GM23248 (cell line): ENCODE measurements at regions not wholly inside any gene's neighbourhood (a gene's known extent, or its start where the extent isn't known, plus 50 kb on each side); places are given as distances from the start of the nearest gene placed in this dataset.
A peak's percentile ranks its signal among the peaks of the same experiment; 100 is the strongest.

Source experiments
- DNase-seq: peaks from one replicate; pipeline ENCODE4 v3.0.0-alpha.2; 2015
- H2AFZ ChIP-seq: fragments of 200-600 bp; sonication (generic); 2 replicates; pipeline ENCODE4 v1.6.1; 2016; ENCODE audit warnings: antibody characterized with exemption
- H3F3A ChIP-seq: fragments of 200-600 bp; sonication (generic); 2 replicates; pipeline ENCODE4 v1.6.1; 2016; ENCODE audit warnings: mild to moderate bottlenecking, antibody characterized with exemption, mixed run types; ENCODE audit not compliant: insufficient read depth
- H3K27ac ChIP-seq: fragments of 200-600 bp; sonication (generic); 2 replicates; pipeline ENCODE4 v1.5.1; 2016; ENCODE audit warnings: mild to moderate bottlenecking
- H3K27me3 ChIP-seq: fragments of 200-600 bp; sonication (generic); replicated peaks from 2 replicates; pipeline ENCODE4 v1.6.1; 2016; ENCODE audit warnings: mild to moderate bottlenecking; ENCODE audit not compliant: insufficient read depth
- H3K36me3 ChIP-seq: fragments of 200-600 bp; sonication (generic); 2 replicates; pipeline ENCODE4 v1.6.1; 2016; ENCODE audit warnings: low read depth, mild to moderate bottlenecking
- H3K4me1 ChIP-seq: fragments of 200-600 bp; sonication (generic); 2 replicates; pipeline ENCODE4 v1.6.1; 2016; ENCODE audit warnings: mild to moderate bottlenecking; ENCODE audit not compliant: insufficient read depth
- H3K4me2 ChIP-seq: fragments of 200-600 bp; sonication (generic); one replicate; pipeline ENCODE4 v1.6.1; 2016; ENCODE audit warnings: mild to moderate bottlenecking; ENCODE audit not compliant: unreplicated experiment
- H3K4me3 ChIP-seq: fragments of 200-600 bp; sonication (generic); 2 replicates; pipeline ENCODE4 v1.5.1; 2016; ENCODE audit warnings: mild to moderate bottlenecking
- H3K79me2 ChIP-seq: fragments of 200-600 bp; sonication (generic); 2 replicates; pipeline ENCODE4 v1.6.1; 2016; ENCODE audit warnings: mild to moderate bottlenecking; ENCODE audit not compliant: insufficient read depth
- H3K9ac ChIP-seq: fragments of 200-600 bp; sonication (generic); 2 replicates; pipeline ENCODE4 v1.6.1; 2016; ENCODE audit warnings: mild to moderate bottlenecking
- H3K9me2 ChIP-seq: fragments of 200-600 bp; sonication (generic); 2 replicates; pipeline ENCODE4 v1.6.1; 2016; ENCODE audit warnings: mixed run types, mild to moderate bottlenecking, moderate library complexity; ENCODE audit not compliant: insufficient read depth
- H3K9me3 ChIP-seq: fragments of 200-600 bp; sonication (generic); one replicate; pipeline ENCODE4 v1.6.1; 2017; ENCODE audit warnings: low read depth
- H4K20me1 ChIP-seq: fragments of 200-600 bp; sonication (generic); 2 replicates; pipeline ENCODE4 v1.6.0; 2016; ENCODE audit not compliant: insufficient read depth
- EZH2 ChIP-seq: fragments of 200-600 bp; sonication (generic); IDR thresholded peaks from 2 replicates; pipeline ENCODE4 v1.6.1; 2018; ENCODE audit warnings: antibody characterized with exemption, mild to moderate bottlenecking; ENCODE audit not compliant: insufficient read depth, poor library complexity, severe bottlenecking
- EZH2phosphoT487 ChIP-seq: fragments of 200-600 bp; sonication (generic); IDR thresholded peaks from 2 replicates; pipeline ENCODE4 v1.6.1; 2018; ENCODE audit warnings: antibody characterized with exemption, moderate library complexity, mild to moderate bottlenecking, low read depth; ENCODE audit not compliant: insufficient read depth
- WGBS, 2 experiments: methylation state at CpG; one replicate each; pipeline ENCODE4 v1.1.6; 2015 to 2017; ENCODE audit warnings: low lambda C conversion rate in 2 of 2, low coverage in 1 of 2; ENCODE audit errors: missing lambda C conversion rate in 2 of 2; 5-methylcytosine and 5-hydroxymethylcytosine counted together
- in situ Hi-C: fragments of 300-500 bp; cut with MboI; formaldehyde crosslinking; loops from 2 replicates; pipeline ENCODE4 v1.15.0; 2020

GRCh38 chr18:39918847-39919246 is 2036.2 kb upstream of the PIK3C3 start:
- DNase-seq: no peak
- Histone ChIP-seq H3K36me3 (no peaks in the 10 kb centered on the region), H3K9ac (no peak overlapping the region), H3K27me3 (peaks cover 12% of the 10 kb centered on the region), H2AFZ (no peak overlapping the region), H3F3A (no peaks in the 10 kb centered on the region), H4K20me1 (no peaks in the 10 kb centered on the region), H3K4me2 (no peak overlapping the region), H3K27ac (no peak overlapping the region), H3K9me3 (no peaks in the 10 kb centered on the region), H3K79me2 (no peaks in the 10 kb centered on the region), H3K9me2 (no peaks in the 10 kb centered on the region), H3K4me1 (no peaks in the 10 kb centered on the region), H3K4me3 (no peak overlapping the region)
- WGBS, 2 experiments: 13 to 16% methylated on average over 2 of the region's 2 CpGs
- no peak for TF ChIP-seq EZH2
- no peak for TF ChIP-seq EZH2phosphoT487
- in situ Hi-C loops: no loop called here

- no peaks in the 10 kb centered on the region for H3K9me2 ChIP-seq
- no peaks in the 10 kb centered on the region for H3K4me1 ChIP-seq
- peaks cover 12% of the 10 kb centered on the region for H3K27me3 ChIP-seq
- H3K9me3 ChIP-seq: no peaks in the 10 kb centered on the region
- no peak for DNase-seq
- no peak overlapping the region for H3K27ac ChIP-seq
- H4K20me1 ChIP-seq: no peaks in the 10 kb centered on the region
- H3K4me3 ChIP-seq: no peak overlapping the region
- in situ Hi-C loops: no loop called here
- H3K9ac ChIP-seq: no peak overlapping the region
- H3F3A ChIP-seq: no peaks in the 10 kb centered on the region
- 74 to 75% methylated on average over 4 of the region's 4 CpGs for WGBS, 2 experiments
- no peaks in the 10 kb centered on the region for H3K79me2 ChIP-seq
- H3K36me3 ChIP-seq: no peaks in the 10 kb centered on the region
- TF ChIP-seq EZH2 (no peak), EZH2phosphoT487 (no peak)
- no peak overlapping the region for H3K4me2 ChIP-seq
- no peak overlapping the region for H2AFZ ChIP-seq
Measured at GRCh38 chr18:39913672-39914366, 2041.2 kb upstream of the PIK3C3 start.

GRCh38 chr18:39911716-39912115 is 2043.3 kb upstream of the PIK3C3 start:
- H3K4me2 ChIP-seq: no peak overlapping the region
- no peaks in the 10 kb centered on the region for H3K9me2 ChIP-seq
- no peaks in the 10 kb centered on the region for H4K20me1 ChIP-seq
- DNase-seq: no peak
- no peak overlapping the region for H3K27ac ChIP-seq
- no peaks in the 10 kb centered on the region for H3K79me2 ChIP-seq
- no peak overlapping the region for H3K9ac ChIP-seq
- H2AFZ ChIP-seq: no peak overlapping the region
- no peaks in the 10 kb centered on the region for H3K9me3 ChIP-seq
- in situ Hi-C loops: no loop called here
- H3K4me3 ChIP-seq: no peak overlapping the region
- no peaks in the 10 kb centered on the region for H3F3A ChIP-seq
- no peaks in the 10 kb centered on the region for H3K4me1 ChIP-seq
- peaks cover 16% of the 10 kb centered on the region for H3K27me3 ChIP-seq
- no peak for TF ChIP-seq EZH2
- no peaks in the 10 kb centered on the region for H3K36me3 ChIP-seq

GRCh38 chr18:39909706-39910105 is 2045.3 kb upstream of the PIK3C3 start:
- in situ Hi-C loops: no loop called here
- DNase-seq: no peak

GRCh38 chr18:39886136-39886535 is 2068.9 kb upstream of the PIK3C3 start:
- WGBS, 2 experiments: 54 to 65% methylated on average over 1 of the region's 1 CpG
- peak; percentile 0 for DNase-seq
- no peaks in the 10 kb centered on the region for H3K4me1 ChIP-seq
- TF ChIP-seq EZH2 (no peak), EZH2phosphoT487 (no peak)
- H3K9ac ChIP-seq: no peak overlapping the region
- H3K9me3 ChIP-seq: no peaks in the 10 kb centered on the region
- in situ Hi-C loops: no loop called here
- H3K9me2 ChIP-seq: no peaks in the 10 kb centered on the region
- H3K27me3 ChIP-seq: no peaks in the 10 kb centered on the region
- H3K27ac ChIP-seq: no peak overlapping the region
- H3K4me2 ChIP-seq: no peak overlapping the region
- no peaks in the 10 kb centered on the region for H3F3A ChIP-seq
- no peaks in the 10 kb centered on the region for H4K20me1 ChIP-seq
- H3K4me3 ChIP-seq: no peak overlapping the region
- H2AFZ ChIP-seq: no peak overlapping the region
- no peaks in the 10 kb centered on the region for H3K79me2 ChIP-seq
- H3K36me3 ChIP-seq: no peaks in the 10 kb centered on the region

More at GRCh38 chr18:39909706-39910105, 2045.3 kb upstream of the PIK3C3 start:
- no peaks in the 10 kb centered on the region for H3K9me2 ChIP-seq
- H3K4me3 ChIP-seq: no peak overlapping the region
- H3K27ac ChIP-seq: no peak overlapping the region
- H3K27me3 ChIP-seq: 0 out of 2 replicates have a peak, but pooled peaks cover 5% of the 10 kb centered on the region
- no peak overlapping the region for H2AFZ ChIP-seq
- H3K9me3 ChIP-seq: no peaks in the 10 kb centered on the region
- 7 to 13% methylated on average over 4 of the region's 4 CpGs for WGBS, 2 experiments
- no peaks in the 10 kb centered on the region for H3K4me1 ChIP-seq
- no peak overlapping the region for H3K4me2 ChIP-seq
- no peaks in the 10 kb centered on the region for H3K36me3 ChIP-seq
- TF ChIP-seq EZH2: no peak
- no peak for TF ChIP-seq EZH2phosphoT487
- no peaks in the 10 kb centered on the region for H4K20me1 ChIP-seq
- no peaks in the 10 kb centered on the region for H3F3A ChIP-seq
- no peaks in the 10 kb centered on the region for H3K79me2 ChIP-seq
- no peak overlapping the region for H3K9ac ChIP-seq
